ENCODE measurements at regions not wholly inside any gene's neighbourhood (a gene's known extent, or its start where the extent isn't known, plus 50 kb on each side); places are given as distances from the start of the nearest gene placed in this dataset.

GRCh38 chr15:24772266-24772665 is 96.7 kb downstream of the NPAP1 start:
- TF ChIP-seq, protein P1, sequence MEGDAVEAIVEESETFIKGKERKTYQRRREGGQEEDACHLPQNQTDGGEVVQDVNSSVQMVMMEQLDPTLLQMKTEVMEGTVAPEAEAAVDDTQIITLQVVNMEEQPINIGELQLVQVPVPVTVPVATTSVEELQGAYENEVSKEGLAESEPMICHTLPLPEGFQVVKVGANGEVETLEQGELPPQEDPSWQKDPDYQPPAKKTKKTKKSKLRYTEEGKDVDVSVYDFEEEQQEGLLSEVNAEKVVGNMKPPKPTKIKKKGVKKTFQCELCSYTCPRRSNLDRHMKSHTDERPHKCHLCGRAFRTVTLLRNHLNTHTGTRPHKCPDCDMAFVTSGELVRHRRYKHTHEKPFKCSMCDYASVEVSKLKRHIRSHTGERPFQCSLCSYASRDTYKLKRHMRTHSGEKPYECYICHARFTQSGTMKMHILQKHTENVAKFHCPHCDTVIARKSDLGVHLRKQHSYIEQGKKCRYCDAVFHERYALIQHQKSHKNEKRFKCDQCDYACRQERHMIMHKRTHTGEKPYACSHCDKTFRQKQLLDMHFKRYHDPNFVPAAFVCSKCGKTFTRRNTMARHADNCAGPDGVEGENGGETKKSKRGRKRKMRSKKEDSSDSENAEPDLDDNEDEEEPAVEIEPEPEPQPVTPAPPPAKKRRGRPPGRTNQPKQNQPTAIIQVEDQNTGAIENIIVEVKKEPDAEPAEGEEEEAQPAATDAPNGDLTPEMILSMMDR (IDR thresholded peaks at IDR 0.05): no peak
- no peak for TF ChIP-seq POLR2A (IDR thresholded peaks at IDR 0.05)
